Kidney (tissue), 13 donors: ENCODE measurements at regions not wholly inside any gene's neighbourhood (a gene's known extent, or its start where the extent isn't known, plus 50 kb on each side); places are given as distances from the start of the nearest gene placed in this dataset.

Experiments
- DNase-seq, 5 donors: peaks; one replicate each; pipeline ENCODE4 v3.0.0-alpha.2; 2013 to 2020
- FAIRE-seq: peaks from 2 replicates; lab custom pipeline; 2012; peaks lifted over from hg19 to GRCh38; lab: Jason Lieb, UNC
- H3K27ac ChIP-seq, 2 donors: one replicate each; pipeline ENCODE4 v1.7.0; 2013; ENCODE audit warnings: low read depth in 2 of 2, low read length in 2 of 2, inconsistent platforms in 1 of 2
- H3K27me3 ChIP-seq: one replicate; pipeline ENCODE4 v1.7.1; 2013; ENCODE audit warnings: low read length, inconsistent platforms; ENCODE audit not compliant: control insufficient read depth, insufficient read depth
- H3K36me3 ChIP-seq, 3 donors: one replicate each; pipeline versions ENCODE4 v1.7.0 to v1.7.1; 2013; ENCODE audit warnings: low read length in 3 of 3, control low read depth in 1 of 3, inconsistent platforms in 1 of 3; ENCODE audit not compliant: insufficient read depth in 3 of 3, control insufficient read depth in 2 of 3
- H3K4me1 ChIP-seq, 3 donors: one replicate each; pipeline versions ENCODE4 v1.7.0 to v1.7.1; 2013; ENCODE audit warnings: low read length in 3 of 3, inconsistent platforms in 1 of 3, low read depth in 1 of 3; ENCODE audit not compliant: control insufficient read depth in 2 of 3, insufficient read depth in 2 of 3
- H3K4me3 ChIP-seq, 3 donors: one replicate each; pipeline versions ENCODE4 v1.7.0 to v1.8.1; 2013; ENCODE audit warnings: low read length in 3 of 3, control low read depth in 1 of 3, inconsistent platforms in 1 of 3
- H3K9ac ChIP-seq, 3 donors: one replicate each; pipeline versions ENCODE4 v1.7.0 to v1.7.1; 2013; ENCODE audit warnings: low read length in 3 of 3, control low read depth in 1 of 3, inconsistent platforms in 1 of 3
- H3K9me3 ChIP-seq, 3 donors: one replicate each; pipeline versions ENCODE4 v1.7.0 to v1.7.1; 2013; ENCODE audit warnings: low read length in 3 of 3, control low read depth in 1 of 3, inconsistent platforms in 1 of 3; ENCODE audit not compliant: control insufficient read depth in 2 of 3, insufficient read depth in 1 of 3
- intact Hi-C: fragments of 100-400 bp; cut with DNase I; formaldehyde crosslinking; loops from one replicate; pipeline ENCODE4 v1.11.1; 2022
- TF ChIP-seq, protein P1 (sequence below): IDR thresholded peaks from 3 replicates; pipeline ENCODE4 v1.5.1; 2012; ENCODE audit warnings: mild to moderate bottlenecking, moderate library complexity, borderline replicate concordance; ENCODE audit not compliant: insufficient read depth; ENCODE audit errors: extremely low read depth
- donor health status: control.
- donor health status: control.
- donor health status: control.
- donor health status: control.
- donor health status: control.
- donor health status: DM: yes; HTN: yes; CAD: no.
- donor health status: Normal renal cell carcinoma (clear cell type).

DNA sequence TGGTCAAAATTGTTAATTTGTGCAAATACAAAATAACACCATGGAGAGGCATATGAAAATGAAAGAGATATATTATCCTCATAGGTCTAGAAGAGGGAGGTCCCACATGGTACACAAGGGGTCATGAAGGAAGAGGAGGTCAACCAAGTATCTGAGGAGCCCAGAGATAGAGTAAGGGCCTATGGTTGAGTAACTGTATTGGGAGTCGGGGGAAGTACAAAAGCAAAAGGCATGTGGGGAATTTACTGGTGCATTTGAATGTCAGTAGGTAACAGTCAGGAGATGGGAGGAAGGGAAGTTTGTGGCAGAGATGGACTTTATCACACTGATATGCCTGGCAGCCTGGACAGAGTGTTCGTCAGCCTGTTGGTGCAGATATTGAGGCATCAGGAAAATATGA is 1113.7 kb downstream of the OTOL1 start:
- Histone ChIP-seq H3K27ac (no peak overlapping the region), H3K36me3 (no peaks in the 10 kb centered on the region), H3K9me3 (no peaks in the 10 kb centered on the region), H3K9ac (no peak overlapping the region), H3K4me1 (no peaks in the 10 kb centered on the region), H3K27me3 (no peaks in the 10 kb centered on the region), H3K4me3 (no peak overlapping the region)
- no peak for DNase-seq
- intact Hi-C loops: no loop called here
- no peak for FAIRE-seq
- TF ChIP-seq, protein P1, sequence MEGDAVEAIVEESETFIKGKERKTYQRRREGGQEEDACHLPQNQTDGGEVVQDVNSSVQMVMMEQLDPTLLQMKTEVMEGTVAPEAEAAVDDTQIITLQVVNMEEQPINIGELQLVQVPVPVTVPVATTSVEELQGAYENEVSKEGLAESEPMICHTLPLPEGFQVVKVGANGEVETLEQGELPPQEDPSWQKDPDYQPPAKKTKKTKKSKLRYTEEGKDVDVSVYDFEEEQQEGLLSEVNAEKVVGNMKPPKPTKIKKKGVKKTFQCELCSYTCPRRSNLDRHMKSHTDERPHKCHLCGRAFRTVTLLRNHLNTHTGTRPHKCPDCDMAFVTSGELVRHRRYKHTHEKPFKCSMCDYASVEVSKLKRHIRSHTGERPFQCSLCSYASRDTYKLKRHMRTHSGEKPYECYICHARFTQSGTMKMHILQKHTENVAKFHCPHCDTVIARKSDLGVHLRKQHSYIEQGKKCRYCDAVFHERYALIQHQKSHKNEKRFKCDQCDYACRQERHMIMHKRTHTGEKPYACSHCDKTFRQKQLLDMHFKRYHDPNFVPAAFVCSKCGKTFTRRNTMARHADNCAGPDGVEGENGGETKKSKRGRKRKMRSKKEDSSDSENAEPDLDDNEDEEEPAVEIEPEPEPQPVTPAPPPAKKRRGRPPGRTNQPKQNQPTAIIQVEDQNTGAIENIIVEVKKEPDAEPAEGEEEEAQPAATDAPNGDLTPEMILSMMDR: no peak

DNA sequence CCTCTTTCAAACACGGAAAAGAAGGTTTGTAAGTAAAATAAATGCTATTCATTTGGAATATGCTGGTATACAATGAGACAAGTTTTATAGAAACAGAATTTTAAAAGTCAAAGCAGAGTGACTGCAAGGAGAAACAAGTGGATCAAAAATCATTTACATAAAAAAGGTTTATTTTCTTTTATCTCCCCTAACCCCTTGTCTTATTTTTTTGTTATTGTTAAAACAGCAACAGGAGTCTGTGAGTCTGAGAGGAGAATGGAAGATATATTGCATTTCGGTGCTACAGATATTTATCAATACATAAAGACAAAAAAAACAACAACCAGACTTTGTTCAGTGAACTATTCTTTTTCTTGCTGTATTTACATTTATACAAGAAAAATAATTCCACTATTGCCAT is 1116.4 kb downstream of the OTOL1 start:
- Histone ChIP-seq H3K27me3 (no peaks in the 10 kb centered on the region), H3K9ac (no peak overlapping the region), H3K27ac (no peak overlapping the region), H3K4me1 (no peaks in the 10 kb centered on the region), H3K4me3 (no peak overlapping the region), H3K36me3 (no peaks in the 10 kb centered on the region), H3K9me3 (no peaks in the 10 kb centered on the region)
- DNase-seq: no peak
- FAIRE-seq: no peak
- intact Hi-C loops: no loop called here
- TF ChIP-seq, protein P1: no peak

DNA sequence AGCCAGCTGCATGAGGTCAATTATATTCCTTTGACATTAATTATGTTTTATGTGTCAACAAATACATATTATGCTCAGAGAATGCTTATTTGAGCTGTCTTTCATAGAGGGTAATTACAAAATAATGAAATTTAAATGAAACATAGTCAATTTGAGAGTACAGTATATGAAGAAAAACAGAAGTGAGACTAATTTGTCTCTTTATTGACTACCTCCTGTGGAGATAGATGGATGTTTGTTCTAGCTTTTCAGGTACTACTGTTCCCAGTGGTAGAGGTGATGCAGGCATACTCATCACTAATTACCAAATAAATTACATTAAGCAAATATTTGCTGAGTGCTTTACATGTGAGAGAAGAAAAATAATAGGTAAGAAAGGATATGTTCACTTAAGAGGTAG is 1129.6 kb downstream of the OTOL1 start:
- H3K4me3 ChIP-seq: no peak overlapping the region
- H3K4me1 ChIP-seq: no peaks in the 10 kb centered on the region
- no peaks in the 10 kb centered on the region for H3K9me3 ChIP-seq
- H3K27ac ChIP-seq: no peak overlapping the region
- H3K36me3 ChIP-seq: no peaks in the 10 kb centered on the region
- DNase-seq: no peak
- intact Hi-C loops: no loop called here
- TF ChIP-seq, protein P1: no peak
- H3K9ac ChIP-seq: no peak overlapping the region
- no peaks in the 10 kb centered on the region for H3K27me3 ChIP-seq
- no peak for FAIRE-seq

DNA sequence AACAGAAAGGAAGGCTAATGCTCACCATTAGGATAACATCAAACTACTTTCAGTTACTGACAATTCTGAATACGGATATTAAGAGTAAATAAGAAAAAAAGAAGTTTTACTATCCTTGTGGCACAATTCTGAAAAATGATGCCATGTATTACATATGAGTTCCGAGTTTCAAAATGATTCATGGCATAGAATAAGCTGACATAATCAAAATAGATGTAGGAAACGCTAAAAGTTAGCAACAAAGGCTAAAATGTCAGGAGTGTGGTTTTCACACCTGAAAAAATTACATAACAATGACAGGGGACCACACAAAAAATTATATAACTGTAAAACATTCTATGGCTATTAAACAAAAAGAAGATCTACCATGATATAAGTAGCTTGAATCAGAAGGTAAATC is 1131.9 kb downstream of the OTOL1 start:
- no peaks in the 10 kb centered on the region for H3K9me3 ChIP-seq
- FAIRE-seq (no peak), DNase-seq (no peak)
- no peaks in the 10 kb centered on the region for H3K4me1 ChIP-seq
- TF ChIP-seq, protein P1: no peak
- H3K27ac ChIP-seq: no peak overlapping the region
- no peak overlapping the region for H3K4me3 ChIP-seq
- intact Hi-C loops: no loop called here
- no peak overlapping the region for H3K9ac ChIP-seq
- H3K27me3 ChIP-seq: no peaks in the 10 kb centered on the region
- H3K36me3 ChIP-seq: no peaks in the 10 kb centered on the region
